ENCODE measurements at regions not wholly inside any gene's neighbourhood (a gene's known extent, or its start where the extent isn't known, plus 50 kb on each side); places are given as distances from the start of the nearest gene placed in this dataset.

- TF ChIP-seq POLR2A (IDR thresholded peaks at IDR 0.05) (no peak), CTCF (IDR thresholded peaks at IDR 0.05) (no peak)
These were observed 124.2 kb upstream of the SMAD3 start for GRCh38 chr15:66941108-66941711.

All from transverse colon (tissue), 3 donors.